Caco-2 (cell line): ENCODE measurements at regions not wholly inside any gene's neighbourhood (a gene's known extent, or its start where the extent isn't known, plus 50 kb on each side); places are given as distances from the start of the nearest gene placed in this dataset.

ENCODE experiments used
- BruUV-seq: library from RNA; stranded (reverse); fragments of 400-500 nt; replicated peaks from 2 replicates; lab custom pipeline; 2021; lab: Mats Ljungman, UMichigan
- CTCF ChIA-PET: fragments of 300-600 bp; sonication (Branson Sonifier 250); formaldehyde crosslinking; loops from one replicate; lab custom pipeline; 2022; ENCODE audit warnings: antibody characterized with exemption; lab: Charles Lee
- POLR2A ChIA-PET: fragments of 300-600 bp; sonication (Branson Sonifier 250); formaldehyde crosslinking; loops from one replicate; lab custom pipeline; 2022; ENCODE audit warnings: antibody characterized with exemption; lab: Charles Lee
- DNase-seq, 2 experiments: peaks; one replicate each; pipeline versions ENCODE4 v3.0.0 to v3.0.0-alpha.2; 2020 to 2022
- H3K27me3 ChIP-seq: replicated peaks from 2 replicates; pipeline ENCODE4 v1.6.0; 2011; ENCODE audit warnings: low read length; ENCODE audit not compliant: control insufficient read depth, insufficient read depth
- H3K36me3 ChIP-seq: 2 replicates; pipeline ENCODE4 v1.5.1; 2011; ENCODE audit warnings: low read length; ENCODE audit not compliant: control insufficient read depth, insufficient read depth
- H3K4me1 ChIP-seq: fragments of 250-450 bp; sonication (Bioruptor Pico); 2 replicates; pipeline ENCODE4 v1.5.1; 2020; ENCODE audit warnings: mild to moderate bottlenecking
- H3K4me3 ChIP-seq: 2 replicates; pipeline ENCODE4 v1.5.1; 2011; ENCODE audit warnings: low read depth, mild to moderate bottlenecking, control low read depth, low read length
- H3K9me3 ChIP-seq: fragments of 250-450 bp; sonication (Bioruptor Pico); 2 replicates; pipeline ENCODE4 v1.5.1; 2020; ENCODE audit warnings: mild to moderate bottlenecking, moderate library complexity
- H3K27ac Mint-ChIP-seq: one replicate; pipeline ENCODE4 v1.8.0; 2022; ENCODE audit warnings: mixed read lengths; ENCODE audit not compliant: unreplicated experiment
- H3K27me3 Mint-ChIP-seq: one replicate; pipeline ENCODE4 v1.8.0; 2022; ENCODE audit warnings: mixed read lengths; ENCODE audit not compliant: insufficient read depth, unreplicated experiment
- H3K36me3 Mint-ChIP-seq: one replicate; pipeline ENCODE4 v1.8.0; 2022; ENCODE audit warnings: mild to moderate bottlenecking, mixed read lengths; ENCODE audit not compliant: insufficient read depth, unreplicated experiment
- H3K4me1 Mint-ChIP-seq: one replicate; pipeline ENCODE4 v1.8.0; 2022; ENCODE audit warnings: low read depth, mixed read lengths; ENCODE audit not compliant: unreplicated experiment
- H3K4me3 Mint-ChIP-seq: one replicate; pipeline ENCODE4 v1.8.0; 2022; ENCODE audit warnings: mild to moderate bottlenecking, moderate library complexity, mixed read lengths; ENCODE audit not compliant: unreplicated experiment
- H3K9me3 Mint-ChIP-seq: one replicate; pipeline ENCODE4 v1.8.0; 2022; ENCODE audit warnings: mixed read lengths; ENCODE audit not compliant: unreplicated experiment
- CTCF ChIP-seq, 2 experiments: fragments of 200-600 bp in 1 of 2; IDR thresholded peaks; 1 replicate in 1 of 2; 2 replicates in 1 of 2; pipeline versions ENCODE4 v1.5.1 to v1.8.0; 2011 to 2022; ENCODE audit warnings: antibody characterized with exemption in 1 of 2, control low read depth in 1 of 2, inconsistent platforms in 1 of 2, low read depth in 1 of 2, low read length in 1 of 2, mild to moderate bottlenecking in 1 of 2, moderate library complexity in 1 of 2; ENCODE audit not compliant: insufficient read depth in 1 of 2, severe bottlenecking in 1 of 2, unreplicated experiment in 1 of 2
- intact Hi-C: fragments of 100-400 bp; cut with micrococcal nuclease; formaldehyde crosslinking; loops from one replicate; pipeline ENCODE4 v1.10.0; 2022; ENCODE audit not compliant: unreplicated experiment

- no peaks in the 10 kb centered on the region for H3K9me3 ChIP-seq
- H3K36me3 ChIP-seq, result no peaks in the 10 kb centered on the region
- H3K4me1 ChIP-seq, result peaks cover 11% of the 10 kb centered on the region
- Mint-ChIP-seq H3K27ac (no peak overlapping the region), H3K4me1 (peaks cover 9% of the 10 kb centered on the region), H3K4me3 (no peak overlapping the region), H3K27me3 (peaks cover 10% of the 10 kb centered on the region), H3K9me3 (no peaks in the 10 kb centered on the region), H3K36me3 (no peaks in the 10 kb centered on the region)
- CTCF ChIA-PET, result no interaction called here
- no peak for TF ChIP-seq CTCF (IDR thresholded peaks at IDR 0.05; ENCODE audit: insufficient read depth in 1 of 2, low read depth in 1 of 2, low read length in 1 of 2, severe bottlenecking in 1 of 2, unreplicated experiment in 1 of 2)
- H3K27me3 ChIP-seq, result no peaks in the 10 kb centered on the region; the same call in 1 of the 2 replicates
- intact Hi-C loops, result no loop called here
- H3K4me3 ChIP-seq, result no peak overlapping the region
- POLR2A ChIA-PET, result no interaction called here
- no TSS peak for BruUV-seq
- no peak for DNase-seq
Measured at GRCh38 chr5:154614595-154614994, 136.6 kb upstream of the HAND1 start.

GRCh38 chr5:154614125-154614524, 136.1 kb upstream of the HAND1 start:
- CTCF ChIA-PET, result no interaction called here
- Mint-ChIP-seq H3K9me3 (no peaks in the 10 kb centered on the region), H3K36me3 (no peaks in the 10 kb centered on the region), H3K27ac (no peak overlapping the region), H3K4me1 (peaks cover 11% of the 10 kb centered on the region), H3K27me3 (peaks cover 10% of the 10 kb centered on the region), H3K4me3 (no peak overlapping the region)
- TF ChIP-seq CTCF (IDR thresholded peaks at IDR 0.05; ENCODE audit: insufficient read depth in 1 of 2, low read depth in 1 of 2, low read length in 1 of 2, severe bottlenecking in 1 of 2, unreplicated experiment in 1 of 2), result no peak
- no TSS peak for BruUV-seq
- Histone ChIP-seq H3K4me3 (no peak overlapping the region), H3K9me3 (no peaks in the 10 kb centered on the region), H3K36me3 (no peaks in the 10 kb centered on the region), H3K4me1 (peaks cover 11% of the 10 kb centered on the region), H3K27me3 (no peaks in the 10 kb centered on the region; the same call in 1 of the 2 replicates)
- DNase-seq, result no peak
- POLR2A ChIA-PET, result no interaction called here
- intact Hi-C loops, result no loop called here

- H3K27me3 Mint-ChIP-seq, result peaks cover 10% of the 10 kb centered on the region
- no peaks in the 10 kb centered on the region for H3K36me3 ChIP-seq
- peaks cover 18% of the 10 kb centered on the region for H3K4me1 Mint-ChIP-seq
- H3K27me3 ChIP-seq, result no peaks in the 10 kb centered on the region; the same call in 1 of the 2 replicates
- POLR2A ChIA-PET, result no interaction called here
- intact Hi-C loops, result no loop called here
- DNase-seq, result no peak
- BruUV-seq, result no TSS peak
- H3K4me3 Mint-ChIP-seq, result no peak overlapping the region
- H3K36me3 Mint-ChIP-seq, result no peaks in the 10 kb centered on the region
- no peak overlapping the region for H3K4me3 ChIP-seq
- H3K9me3 Mint-ChIP-seq, result no peaks in the 10 kb centered on the region
- TF ChIP-seq CTCF (IDR thresholded peaks at IDR 0.05; ENCODE audit: insufficient read depth in 1 of 2, low read depth in 1 of 2, low read length in 1 of 2, severe bottlenecking in 1 of 2, unreplicated experiment in 1 of 2), result no peak
- CTCF ChIA-PET, result interaction anchor here (0.6 kb wide), 1 partner anchor 139 kb away, joined by 3 read pairs; no protein-coding TSS in a partner anchor
- H3K27ac Mint-ChIP-seq, result no peak overlapping the region
- no peaks in the 10 kb centered on the region for H3K9me3 ChIP-seq
- peaks cover 19% of the 10 kb centered on the region for H3K4me1 ChIP-seq
Measured at GRCh38 chr5:154612666-154613065, 134.6 kb upstream of the HAND1 start.
